Activated CD8-positive, alpha-beta T cell treated with anti-CD3 and anti-CD28 coated beads, Interleukin-2, amount 10 ng/mL, durations not matched to agents 7 days and 5 days (primary cell): ENCODE measurements at regions not wholly inside any gene's neighbourhood (a gene's known extent, or its start where the extent isn't known, plus 50 kb on each side); places are given as distances from the start of the nearest gene placed in this dataset.

ENCODE experiments used
- ATAC-seq: fragments of 150-1000 bp; cut with Tn5 transposase; one replicate; pipeline ENCODE4 v1.10.0; 2021; ENCODE audit warnings: moderate library complexity
- CTCF ChIA-PET: fragments of 350-600 bp; sonication (Branson Sonifier 250); formaldehyde crosslinking; loops from one replicate; lab custom pipeline; 2021; ENCODE audit warnings: antibody characterized with exemption; lab: Charles Lee
- POLR2A ChIA-PET: fragments of 350-600 bp; sonication (Branson Sonifier 250); formaldehyde crosslinking; loops from one replicate; lab custom pipeline; 2021; ENCODE audit warnings: antibody characterized with exemption; lab: Charles Lee
- DNase-seq: peaks from one replicate; pipeline ENCODE4 v3.0.0-alpha.2; 2020
- H3K27ac Mint-ChIP-seq: one replicate; pipeline ENCODE4 v1.8.0; 2021; ENCODE audit warnings: mild to moderate bottlenecking, mixed read lengths
- H3K27me3 Mint-ChIP-seq: one replicate; pipeline ENCODE4 v1.8.0; 2021; ENCODE audit warnings: low read depth, mixed read lengths
- H3K36me3 Mint-ChIP-seq: one replicate; pipeline ENCODE4 v1.8.0; 2021; ENCODE audit warnings: low read depth, mixed read lengths
- H3K4me1 Mint-ChIP-seq: one replicate; pipeline ENCODE4 v1.8.0; 2021; ENCODE audit warnings: low read depth, mixed read lengths
- H3K4me3 Mint-ChIP-seq: one replicate; pipeline ENCODE4 v1.8.0; 2021; ENCODE audit warnings: mild to moderate bottlenecking, mixed read lengths
- H3K9me3 Mint-ChIP-seq: one replicate; pipeline ENCODE4 v1.8.0; 2022; ENCODE audit warnings: mixed read lengths; ENCODE audit not compliant: insufficient read depth

- Mint-ChIP-seq H3K27ac (no peak overlapping the region), H3K9me3 (no peaks in the 10 kb centered on the region), H3K36me3 (no peaks in the 10 kb centered on the region), H3K4me3 (no peak overlapping the region), H3K27me3 (peaks cover 55% of the 10 kb centered on the region), H3K4me1 (peaks cover 7% of the 10 kb centered on the region)
- CTCF ChIA-PET = interaction anchor here (0.9 to 1.6 kb wide), 4 partner anchors 71 to 208 kb away, joined by 4 to 14 read pairs (median 6); no protein-coding TSS in a partner anchor
- DNase-seq = peak; percentile 68
- POLR2A ChIA-PET = no interaction called here
- peak; percentile 94 for ATAC-seq
These were observed 74.4 kb upstream of the PAX2 start for GRCh38 chr10:100670828-100671479.

- ChIA-PET POLR2A (no interaction called here), CTCF (interaction anchor here (0.9 to 1.2 kb wide), 2 partner anchors 206 kb away, joined by 4 to 5 read pairs; no protein-coding TSS in a partner anchor)
- H3K27me3 Mint-ChIP-seq = peaks cover 58% of the 10 kb centered on the region
- H3K4me3 Mint-ChIP-seq = no peak overlapping the region
- H3K9me3 Mint-ChIP-seq = no peaks in the 10 kb centered on the region
- H3K36me3 Mint-ChIP-seq = no peaks in the 10 kb centered on the region
- H3K4me1 Mint-ChIP-seq = peaks cover 7% of the 10 kb centered on the region
- DNase-seq (no peak), ATAC-seq (no peak)
- no peak overlapping the region for H3K27ac Mint-ChIP-seq
These were observed 73.2 kb upstream of the PAX2 start for GRCh38 chr10:100672199-100672598.

- ATAC-seq = no peak
- no peaks in the 10 kb centered on the region for H3K36me3 Mint-ChIP-seq
- H3K9me3 Mint-ChIP-seq = no peaks in the 10 kb centered on the region
- no peak for DNase-seq
- POLR2A ChIA-PET = no interaction called here
- no peak overlapping the region for H3K4me3 Mint-ChIP-seq
- no peak overlapping the region for H3K27ac Mint-ChIP-seq
- CTCF ChIA-PET = no interaction called here
- no peaks in the 10 kb centered on the region for H3K4me1 Mint-ChIP-seq
- H3K27me3 Mint-ChIP-seq = peaks cover 44% of the 10 kb centered on the region
These were observed 68.0 kb upstream of the PAX2 start for GRCh38 chr10:100677290-100677945.

- Mint-ChIP-seq H3K27ac (no peak overlapping the region), H3K9me3 (no peaks in the 10 kb centered on the region), H3K27me3 (peaks cover 52% of the 10 kb centered on the region), H3K4me3 (no peak overlapping the region), H3K36me3 (no peaks in the 10 kb centered on the region), H3K4me1 (no peaks in the 10 kb centered on the region)
- DNase-seq = no peak
- ChIA-PET CTCF (interaction anchor here (1.3 kb wide), 1 partner anchor 64 kb away, joined by 3 read pairs; no protein-coding TSS in a partner anchor), POLR2A (no interaction called here)
- no peak for ATAC-seq
These were observed 66.1 kb upstream of the PAX2 start for GRCh38 chr10:100679327-100679726.

- no peak overlapping the region for H3K4me3 Mint-ChIP-seq
- ChIA-PET POLR2A (no interaction called here), CTCF (no interaction called here)
- DNase-seq (no peak), ATAC-seq (no peak)
- no peaks in the 10 kb centered on the region for H3K36me3 Mint-ChIP-seq
- H3K27me3 Mint-ChIP-seq = peaks cover 74% of the 10 kb centered on the region
- H3K27ac Mint-ChIP-seq = no peak overlapping the region
- no peaks in the 10 kb centered on the region for H3K4me1 Mint-ChIP-seq
- no peaks in the 10 kb centered on the region for H3K9me3 Mint-ChIP-seq
These were observed 62.4 kb upstream of the PAX2 start for GRCh38 chr10:100683004-100683403.

- ChIA-PET POLR2A (no interaction called here), CTCF (no interaction called here)
- no peak overlapping the region for H3K27ac Mint-ChIP-seq
- H3K4me3 Mint-ChIP-seq = no peak overlapping the region
- DNase-seq (no peak), ATAC-seq (no peak)
- no peaks in the 10 kb centered on the region for H3K36me3 Mint-ChIP-seq
- H3K4me1 Mint-ChIP-seq = no peaks in the 10 kb centered on the region
- H3K27me3 Mint-ChIP-seq = peaks cover 76% of the 10 kb centered on the region
- no peaks in the 10 kb centered on the region for H3K9me3 Mint-ChIP-seq
These were observed 61.7 kb upstream of the PAX2 start for GRCh38 chr10:100683545-100684300.

GRCh38 chr10:100684688-100685235 lies 60.6 kb upstream of the PAX2 start:
- Mint-ChIP-seq H3K4me1 (no peaks in the 10 kb centered on the region), H3K36me3 (no peaks in the 10 kb centered on the region), H3K27ac (no peak overlapping the region), H3K27me3 (peaks cover 78% of the 10 kb centered on the region), H3K4me3 (no peak overlapping the region), H3K9me3 (no peaks in the 10 kb centered on the region)
- DNase-seq = no peak
- ChIA-PET POLR2A (no interaction called here), CTCF (no interaction called here)
- no peak for ATAC-seq

- CTCF ChIA-PET = no interaction called here
- Mint-ChIP-seq H3K27me3 (peaks cover 78% of the 10 kb centered on the region), H3K27ac (no peak overlapping the region), H3K4me1 (no peaks in the 10 kb centered on the region), H3K9me3 (no peaks in the 10 kb centered on the region), H3K4me3 (no peak overlapping the region), H3K36me3 (no peaks in the 10 kb centered on the region)
- POLR2A ChIA-PET = no interaction called here
- DNase-seq (no peak), ATAC-seq (no peak)
These were observed 60.1 kb upstream of the PAX2 start for GRCh38 chr10:100685331-100685730.

GRCh38 chr10:100687143-100688003 lies 58.0 kb upstream of the PAX2 start:
- CTCF ChIA-PET = no interaction called here
- H3K4me3 Mint-ChIP-seq = no peak overlapping the region

GRCh38 chr10:100688201-100688600 lies 57.2 kb upstream of the PAX2 start:
- Mint-ChIP-seq H3K36me3 (no peaks in the 10 kb centered on the region), H3K9me3 (no peaks in the 10 kb centered on the region), H3K4me1 (no peaks in the 10 kb centered on the region), H3K4me3 (no peak overlapping the region), H3K27ac (no peak overlapping the region), H3K27me3 (peaks cover 65% of the 10 kb centered on the region)
- ChIA-PET CTCF (no interaction called here), POLR2A (no interaction called here)
- ATAC-seq (no peak), DNase-seq (no peak)

More at GRCh38 chr10:100687143-100688003, 58.0 kb upstream of the PAX2 start:
- peaks cover 73% of the 10 kb centered on the region for H3K27me3 Mint-ChIP-seq
- POLR2A ChIA-PET = no interaction called here
- no peaks in the 10 kb centered on the region for H3K9me3 Mint-ChIP-seq
- H3K4me1 Mint-ChIP-seq = no peaks in the 10 kb centered on the region
- ATAC-seq = no peak
- H3K27ac Mint-ChIP-seq = no peak overlapping the region
- H3K36me3 Mint-ChIP-seq = no peaks in the 10 kb centered on the region
- DNase-seq = no peak

- CTCF ChIA-PET = interaction anchor here (1.2 kb wide), 1 partner anchor 194 kb away, joined by 3 read pairs; no protein-coding TSS in a partner anchor
- no peak overlapping the region for H3K4me3 Mint-ChIP-seq
- DNase-seq = no peak
- ATAC-seq = no peak
- no peaks in the 10 kb centered on the region for H3K36me3 Mint-ChIP-seq
- no peaks in the 10 kb centered on the region for H3K9me3 Mint-ChIP-seq
- H3K27ac Mint-ChIP-seq = no peak overlapping the region
- POLR2A ChIA-PET = interaction anchor here (0.6 kb wide), 1 partner anchor 54 kb away, joined by 3 read pairs; no protein-coding TSS in a partner anchor
- H3K27me3 Mint-ChIP-seq = peaks cover 26% of the 10 kb centered on the region
- H3K4me1 Mint-ChIP-seq = peaks cover 3% of the 10 kb centered on the region
These were observed 51.6 kb upstream of the PAX2 start for GRCh38 chr10:100693821-100694220.
